OCI-LY7 (cell line): ENCODE measurements at regions not wholly inside any gene's neighbourhood (a gene's known extent, or its start where the extent isn't known, plus 50 kb on each side); places are given as distances from the start of the nearest gene placed in this dataset.

Source experiments
- BruUV-seq: library from RNA; stranded (reverse); fragments of 400-500 nt; replicated peaks from 2 replicates; lab custom pipeline; 2021; lab: Mats Ljungman, UMichigan
- CTCF ChIA-PET: fragments of 300-600 bp; sonication (Branson Sonifier 250); formaldehyde crosslinking; loops from one replicate; lab custom pipeline; 2022; ENCODE audit warnings: antibody characterized with exemption; ENCODE audit not compliant: unreplicated experiment; lab: Charles Lee
- POLR2A ChIA-PET: fragments of 300-600 bp; sonication (Branson Sonifier 250); formaldehyde crosslinking; loops from one replicate; lab custom pipeline; 2022; ENCODE audit warnings: antibody characterized with exemption; lab: Charles Lee
- DNase-seq: peaks from one replicate; pipeline ENCODE4 v3.0.0-alpha.2; 2015; ENCODE audit warnings: low spot score
- H2AFZ ChIP-seq: fragments of 200-600 bp; sonication (generic), shearing (Covaris generic); 2 replicates; pipeline ENCODE4 v1.6.1; 2014; ENCODE audit warnings: mild to moderate bottlenecking, antibody characterized with exemption, low read length, moderate library complexity
- H3K27ac ChIP-seq: fragments of 200-600 bp; sonication (generic); 2 replicates; pipeline ENCODE4 v1.5.1; 2014; ENCODE audit warnings: mixed run types, low read depth, mild to moderate bottlenecking, moderate library complexity, low read length, inconsistent platforms; ENCODE audit not compliant: poor library complexity, severe bottlenecking
- H3K36me3 ChIP-seq: fragments of 200-600 bp; sonication (generic); 2 replicates; pipeline ENCODE4 v1.6.1; 2014; ENCODE audit warnings: mild to moderate bottlenecking, antibody characterized with exemption, low read length, moderate library complexity, mixed read lengths; ENCODE audit not compliant: insufficient read depth
- H3K4me1 ChIP-seq: fragments of 200-600 bp; sonication (generic); 2 replicates; pipeline ENCODE4 v1.5.1; 2014; ENCODE audit warnings: mild to moderate bottlenecking, low read length; ENCODE audit not compliant: insufficient read depth, poor library complexity, severe bottlenecking
- H3K4me2 ChIP-seq: fragments of 200-600 bp; sonication (generic); 2 replicates; pipeline ENCODE4 v1.6.1; 2014; ENCODE audit warnings: mild to moderate bottlenecking, low read length
- H3K4me3 ChIP-seq: fragments of 200-600 bp; sonication (generic); 2 replicates; pipeline ENCODE4 v1.5.1; 2014; ENCODE audit warnings: mild to moderate bottlenecking, low read depth, low read length; ENCODE audit not compliant: poor library complexity, severe bottlenecking
- H3K79me2 ChIP-seq: fragments of 200-600 bp; sonication (generic); 2 replicates; pipeline ENCODE4 v1.6.1; 2016; ENCODE audit warnings: low read depth, mild to moderate bottlenecking, low read length, moderate library complexity, mixed read lengths; ENCODE audit not compliant: insufficient read depth
- H3K9me2 ChIP-seq: fragments of 200-600 bp; sonication (generic); 2 replicates; pipeline ENCODE4 v1.6.1; 2016; ENCODE audit warnings: mild to moderate bottlenecking, low read length, mixed read lengths; ENCODE audit not compliant: insufficient read depth
- H3K9me3 ChIP-seq: fragments of 200-600 bp; sonication (generic); 2 replicates; pipeline ENCODE4 v1.6.1; 2014; ENCODE audit warnings: mild to moderate bottlenecking, mixed run types, low read length, mixed read lengths
- H4K20me1 ChIP-seq: fragments of 200-600 bp; sonication (generic); 2 replicates; pipeline ENCODE4 v1.6.1; 2014; ENCODE audit warnings: mild to moderate bottlenecking, antibody characterized with exemption, low read length, moderate library complexity, mixed read lengths; ENCODE audit not compliant: insufficient read depth
- CTCF ChIP-seq: fragments of 200-600 bp; sonication (generic); conservative IDR thresholded peaks from 2 replicates; pipeline ENCODE4 v1.5.1; 2014; ENCODE audit warnings: mild to moderate bottlenecking, antibody characterized with exemption, low read length, moderate library complexity, mixed read lengths
- EZH2phosphoT487 ChIP-seq: fragments of 200-600 bp; sonication (generic); IDR thresholded peaks from 2 replicates; pipeline ENCODE4 v1.6.1; 2018; ENCODE audit warnings: low read depth, borderline replicate concordance, mild to moderate bottlenecking, mixed run types, antibody characterized with exemption, low read length, moderate library complexity, mixed read lengths
- intact Hi-C: fragments of 100-400 bp; cut with micrococcal nuclease; formaldehyde crosslinking; loops from one replicate; pipeline ENCODE4 v1.10.0; 2022; ENCODE audit not compliant: unreplicated experiment

DNA sequence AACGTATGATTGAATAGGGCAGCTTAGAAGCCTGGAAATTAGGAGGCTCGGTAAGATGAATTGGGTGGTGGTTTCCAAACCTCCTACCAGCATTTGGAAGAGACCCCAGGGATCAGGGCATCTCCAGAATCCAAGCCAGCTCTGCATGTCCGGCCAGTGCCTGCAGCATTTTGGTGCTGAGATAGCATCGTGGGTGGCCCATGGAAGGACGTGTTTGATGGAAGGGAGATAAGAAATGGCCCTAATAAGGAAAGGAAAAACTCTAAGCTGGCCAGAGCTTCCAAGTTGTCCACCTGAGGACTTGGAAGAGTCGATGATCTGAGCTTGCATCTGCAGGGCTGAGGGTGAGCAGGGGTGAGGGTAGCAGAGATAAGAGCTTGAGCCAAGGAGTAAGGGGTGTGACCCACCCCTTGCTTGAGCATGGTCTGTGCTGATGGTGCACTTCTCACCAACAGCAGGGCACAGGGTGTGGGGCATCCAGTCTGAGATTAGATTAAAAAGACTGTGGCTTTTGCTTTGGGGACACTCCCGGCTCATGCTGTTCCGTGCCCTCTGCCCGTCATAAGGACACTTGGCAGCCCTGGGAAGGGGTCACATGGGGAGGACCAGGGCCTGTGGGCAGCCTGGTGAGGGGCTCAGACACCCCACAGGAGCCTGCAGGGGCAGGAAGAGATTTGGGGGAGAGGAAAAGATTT is 213.2 kb downstream of the ERMARD start:
- Histone ChIP-seq H4K20me1 (no peaks in the 10 kb centered on the region), H3K4me2 (no peak overlapping the region), H3K4me1 (peaks cover 8% of the 10 kb centered on the region), H3K9me2 (no peaks in the 10 kb centered on the region), H3K27ac (no peak overlapping the region), H3K9me3 (no peaks in the 10 kb centered on the region), H3K79me2 (no peaks in the 10 kb centered on the region), H2AFZ (no peak overlapping the region), H3K36me3 (no peaks in the 10 kb centered on the region), H3K4me3 (no peak overlapping the region)
- intact Hi-C loops: no loop called here
- BruUV-seq: no TSS peak
- POLR2A ChIA-PET: no interaction called here
- CTCF ChIA-PET: no interaction called here
- no peak for DNase-seq
- TF ChIP-seq EZH2phosphoT487 (no peak), CTCF (no peak)

DNA sequence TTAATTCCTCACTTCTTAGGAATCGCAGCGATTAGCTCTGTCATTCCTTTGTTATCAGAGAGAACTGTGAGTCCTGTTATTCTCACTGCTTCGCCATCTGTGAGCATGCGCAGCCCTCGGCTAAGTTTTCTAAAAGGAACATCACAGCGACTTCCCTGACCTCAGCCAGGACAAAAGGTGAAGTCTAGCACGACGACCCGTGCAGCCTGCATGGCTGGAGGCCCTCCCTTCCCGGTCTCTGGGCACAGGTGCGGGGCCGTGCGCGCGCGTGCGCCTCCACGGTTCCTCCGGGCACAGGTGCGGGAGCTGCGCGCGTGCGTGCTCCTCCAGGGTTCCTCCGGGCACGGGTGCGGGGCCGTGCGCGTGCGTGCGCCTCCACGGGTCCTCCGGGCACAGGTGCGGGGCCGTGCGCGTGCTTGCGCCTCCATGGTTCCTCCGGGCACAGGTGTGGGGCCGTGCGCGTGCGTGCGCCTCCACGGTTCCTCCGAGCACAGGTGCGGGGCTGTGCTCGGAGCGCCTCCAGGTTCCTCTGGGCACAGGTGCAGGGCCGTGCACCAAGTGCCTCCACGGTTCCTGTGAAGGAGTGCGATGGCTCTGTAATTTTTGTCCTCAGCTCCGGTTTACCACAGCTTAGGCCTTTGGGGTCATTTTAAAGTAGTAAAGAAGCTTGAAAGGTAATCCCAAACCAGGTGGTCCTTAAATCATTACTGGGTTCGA is 212.3 kb downstream of the ERMARD start:
- CTCF ChIA-PET: no interaction called here
- Histone ChIP-seq H4K20me1 (no peaks in the 10 kb centered on the region), H3K36me3 (no peaks in the 10 kb centered on the region), H2AFZ (no peak overlapping the region), H3K4me1 (peaks cover 17% of the 10 kb centered on the region), H3K27ac (no peak overlapping the region), H3K9me2 (no peaks in the 10 kb centered on the region), H3K4me3 (no peak overlapping the region), H3K9me3 (no peaks in the 10 kb centered on the region), H3K79me2 (no peaks in the 10 kb centered on the region), H3K4me2 (no peak overlapping the region)
- DNase-seq: no peak
- TF ChIP-seq EZH2phosphoT487: no peak
- no peak for TF ChIP-seq CTCF
- no TSS peak for BruUV-seq
- POLR2A ChIA-PET: no interaction called here
- intact Hi-C loops: no loop called here
